Keratinocyte (primary cell): ENCODE measurements at regions not wholly inside any gene's neighbourhood (a gene's known extent, or its start where the extent isn't known, plus 50 kb on each side); places are given as distances from the start of the nearest gene placed in this dataset.

Experiments
- DNase-seq: peaks from one replicate; pipeline ENCODE4 v3.0.0-alpha.2; 2011; ENCODE audit warnings: low read depth, missing footprints, low spot score
- FAIRE-seq: peaks from 2 replicates; lab custom pipeline; 2011; peaks lifted over from hg19 to GRCh38; lab: Jason Lieb, UNC
- H2AFZ ChIP-seq: 2 replicates; pipeline ENCODE4 v1.6.0; 2012; ENCODE audit warnings: low read length, control low read depth, inconsistent platforms; ENCODE audit not compliant: control insufficient read depth
- H3K27ac ChIP-seq: 2 replicates; pipeline ENCODE4 v1.5.1; 2011; ENCODE audit warnings: low read length; ENCODE audit not compliant: control insufficient read depth, insufficient read depth
- H3K27me3 ChIP-seq: 3 replicates; pipeline ENCODE4 v1.6.0; 2011; ENCODE audit warnings: low read length; ENCODE audit not compliant: control insufficient read depth, insufficient read depth; ENCODE audit errors: extremely low read depth
- H3K36me3 ChIP-seq, 2 experiments: 2 replicates in 1 of 2; 3 replicates in 1 of 2; pipeline ENCODE4 v1.5.1; 2011; ENCODE audit warnings: low read length in 2 of 2, mild to moderate bottlenecking in 1 of 2; ENCODE audit not compliant: control insufficient read depth in 2 of 2, insufficient read depth in 2 of 2; ENCODE audit errors: extremely low read depth in 1 of 2
- H3K4me1 ChIP-seq: 3 replicates; pipeline ENCODE4 v1.5.1; 2011; ENCODE audit warnings: low read length; ENCODE audit not compliant: control insufficient read depth, insufficient read depth; ENCODE audit errors: extremely low read depth
- H3K4me2 ChIP-seq: 3 replicates; pipeline ENCODE4 v1.6.0; 2011; ENCODE audit warnings: low read depth, low read length; ENCODE audit not compliant: control insufficient read depth, insufficient read depth; ENCODE audit errors: extremely low read depth
- H3K4me3 ChIP-seq, 3 experiments: fragments of 200-600 bp in 1 of 3; sonication (generic) in 1 of 3; 2 replicates in 2 of 3; 3 replicates in 1 of 3; pipeline ENCODE4 v1.5.1; 2011 to 2016; ENCODE audit warnings: low read length in 3 of 3, mild to moderate bottlenecking in 3 of 3, control low read depth in 2 of 3, inconsistent platforms in 1 of 3, low read depth in 1 of 3, mixed read lengths in 1 of 3, mixed run types in 1 of 3, moderate library complexity in 1 of 3; ENCODE audit not compliant: control insufficient read depth in 2 of 3, insufficient read depth in 2 of 3; ENCODE audit errors: extremely low read depth in 1 of 3
- H3K79me2 ChIP-seq: 2 replicates; pipeline ENCODE4 v1.6.0; 2012; ENCODE audit warnings: low read length; ENCODE audit not compliant: control insufficient read depth, insufficient read depth
- H3K9ac ChIP-seq: 3 replicates; pipeline ENCODE4 v1.6.0; 2011; ENCODE audit warnings: low read length; ENCODE audit not compliant: control insufficient read depth, insufficient read depth; ENCODE audit errors: extremely low read depth
- H3K9me1 ChIP-seq: 3 replicates; pipeline ENCODE4 v1.6.0; 2011; ENCODE audit warnings: low read length; ENCODE audit not compliant: control insufficient read depth, insufficient read depth; ENCODE audit errors: extremely low read depth
- H3K9me3 ChIP-seq: 2 replicates; pipeline ENCODE4 v1.5.1; 2012; ENCODE audit warnings: low read depth, low read length; ENCODE audit not compliant: control insufficient read depth
- H4K20me1 ChIP-seq: 3 replicates; pipeline ENCODE4 v1.6.0; 2011; ENCODE audit warnings: low read length; ENCODE audit not compliant: control insufficient read depth, insufficient read depth; ENCODE audit errors: extremely low read depth
- CTCF ChIP-seq, 3 experiments: IDR thresholded peaks in 1 of 3; conservative IDR thresholded peaks in 1 of 3; optimal IDR thresholded peaks in 1 of 3; 2 replicates in 2 of 3; 3 replicates in 1 of 3; pipeline versions ENCODE3 to v1.5.1; 2011; ENCODE audit warnings: low read length in 3 of 3, mild to moderate bottlenecking in 3 of 3, moderate library complexity in 2 of 3, control low read depth in 1 of 3, inconsistent platforms in 1 of 3; ENCODE audit not compliant: insufficient read depth in 2 of 3; ENCODE audit errors: extremely low read depth in 1 of 3
- EZH2 ChIP-seq: IDR thresholded peaks from one replicate; pipeline ENCODE4 v1.6.1; 2012; ENCODE audit warnings: inconsistent platforms, mild to moderate bottlenecking, low read length, moderate library complexity
- dilution Hi-C: fragments of 300-500 bp; cut with MboI; formaldehyde crosslinking; loops from one replicate; pipeline ENCODE4 v1.7.0; 2020; ENCODE audit warnings: low sequenced_read_pairs; ENCODE audit not compliant: extremely low pct_ligation_motif_present

GRCh38 chr14:41051801-41052200, 554.9 kb upstream of the LRFN5 start:
- Histone ChIP-seq H3K9ac (no peak overlapping the region), H3K36me3 (no peaks in the 10 kb centered on the region), H3K27me3 (no peaks in the 10 kb centered on the region), H3K4me3 (no peak overlapping the region), H4K20me1 (no peaks in the 10 kb centered on the region), H3K9me1 (no peaks in the 10 kb centered on the region), H3K79me2 (no peaks in the 10 kb centered on the region), H3K4me2 (no peak overlapping the region), H3K4me1 (no peaks in the 10 kb centered on the region), H2AFZ (no peak overlapping the region), H3K9me3 (no peaks in the 10 kb centered on the region), H3K27ac (no peak overlapping the region)
- dilution Hi-C loops = no loop called here
- TF ChIP-seq EZH2 (no peak), CTCF (optimal IDR thresholded peaks at IDR 0.05 in 1 of 3, IDR thresholded peaks at IDR 0.05 in 1 of 3, conservative IDR thresholded peaks at IDR 0.05 in 1 of 3; ENCODE audit: extremely low read depth in 1 of 3, insufficient read depth in 2 of 3, low read length in 3 of 3) (no peak)
- DNase-seq (no peak), FAIRE-seq (no peak)

GRCh38 chr14:41047763-41048162, 558.9 kb upstream of the LRFN5 start:
- H3K27me3 ChIP-seq = no peaks in the 10 kb centered on the region
- TF ChIP-seq CTCF (optimal IDR thresholded peaks at IDR 0.05 in 1 of 3, IDR thresholded peaks at IDR 0.05 in 1 of 3, conservative IDR thresholded peaks at IDR 0.05 in 1 of 3; ENCODE audit: extremely low read depth in 1 of 3, insufficient read depth in 2 of 3, low read length in 3 of 3) = no peak
- no peak for TF ChIP-seq EZH2
- no peaks in the 10 kb centered on the region for H3K79me2 ChIP-seq
- H3K9ac ChIP-seq = no peak overlapping the region
- no peak overlapping the region for H3K4me2 ChIP-seq
- no peak overlapping the region for H3K4me3 ChIP-seq
- DNase-seq (no peak), FAIRE-seq (no peak)
- no peak overlapping the region for H2AFZ ChIP-seq
- no peak overlapping the region for H3K27ac ChIP-seq
- no peaks in the 10 kb centered on the region for H3K9me3 ChIP-seq
- dilution Hi-C loops = no loop called here
- H4K20me1 ChIP-seq = no peaks in the 10 kb centered on the region
- H3K9me1 ChIP-seq = no peaks in the 10 kb centered on the region
- H3K36me3 ChIP-seq = no peaks in the 10 kb centered on the region
- no peaks in the 10 kb centered on the region for H3K4me1 ChIP-seq
